GM18907 (cell line): ENCODE measurements at regions not wholly inside any gene's neighbourhood (a gene's known extent, or its start where the extent isn't known, plus 50 kb on each side); places are given as distances from the start of the nearest gene placed in this dataset.
A peak's percentile ranks its signal among the peaks of the same experiment; 100 is the strongest.
"Not testable (repeated sequence)": the region's sequence is repeated elsewhere in the genome, so short reads cannot be mapped to it uniquely, and the experiment has no call there.

ENCODE experiments used
- ATAC-seq: cut with Tn5 transposase; IDR thresholded peaks from one replicate; pipeline ENCODE4 v1.9.1; 2021; ENCODE audit warnings: mild to moderate bottlenecking, moderate library complexity; ENCODE audit not compliant: unreplicated experiment

- ATAC-seq = no peak
Observed at GRCh38 chr2:185475914-185476313, 262.7 kb upstream of the FSIP2 start.

- ATAC-seq = no peak
Observed at GRCh38 chr2:185477452-185477851, 261.2 kb upstream of the FSIP2 start.

- no peak for ATAC-seq
Observed at GRCh38 chr2:185484602-185485001, 254.0 kb upstream of the FSIP2 start.

GRCh38 chr2:185502351-185502750 lies 236.3 kb upstream of the FSIP2 start:
- no peak for ATAC-seq

GRCh38 chr2:185507719-185508118 lies 230.9 kb upstream of the FSIP2 start:
- no peak for ATAC-seq

- no peak for ATAC-seq
Observed at GRCh38 chr2:185510060-185510459, 228.5 kb upstream of the FSIP2 start.

- ATAC-seq = no peak
Observed at GRCh38 chr2:185511925-185512324, 226.7 kb upstream of the FSIP2 start.

GRCh38 chr2:185522472-185522871 lies 216.1 kb upstream of the FSIP2 start:
- ATAC-seq = no peak

GRCh38 chr2:185524242-185524641 lies 214.4 kb upstream of the FSIP2 start:
- not testable (repeated sequence) for ATAC-seq

- no peak for ATAC-seq
Observed at GRCh38 chr2:185526161-185526560, 212.4 kb upstream of the FSIP2 start.

- ATAC-seq = no peak
Observed at GRCh38 chr2:185531721-185532120, 206.9 kb upstream of the FSIP2 start.

GRCh38 chr2:185537689-185538088 lies 200.9 kb upstream of the FSIP2 start:
- no peak for ATAC-seq

- ATAC-seq = no peak
Observed at GRCh38 chr2:185567196-185567595, 171.4 kb upstream of the FSIP2 start.

GRCh38 chr2:185567940-185568339 lies 170.7 kb upstream of the FSIP2 start:
- no peak for ATAC-seq

GRCh38 chr2:185578322-185578721 lies 160.3 kb upstream of the FSIP2 start:
- peak; percentile 87 for ATAC-seq

- no peak for ATAC-seq
Observed at GRCh38 chr2:185583058-185583816, 155.4 kb upstream of the FSIP2 start.

GRCh38 chr2:185585165-185585564 lies 153.4 kb upstream of the FSIP2 start:
- ATAC-seq = not testable (repeated sequence)

- not testable (repeated sequence) for ATAC-seq
Observed at GRCh38 chr2:185591276-185591675, 147.3 kb upstream of the FSIP2 start.

GRCh38 chr2:185607945-185608344 lies 130.7 kb upstream of the FSIP2 start:
- no peak for ATAC-seq

GRCh38 chr2:185608799-185609198 lies 129.8 kb upstream of the FSIP2 start:
- ATAC-seq = no peak

GRCh38 chr2:185610301-185610700 lies 128.3 kb upstream of the FSIP2 start:
- no peak for ATAC-seq

GRCh38 chr2:185618625-185619024 lies 120.0 kb upstream of the FSIP2 start:
- ATAC-seq = no peak

- ATAC-seq = no peak
Observed at GRCh38 chr2:185625604-185626003, 113.0 kb upstream of the FSIP2 start.
